Epithelial cell of esophagus (primary cell): ENCODE measurements at regions not wholly inside any gene's neighbourhood (a gene's known extent, or its start where the extent isn't known, plus 50 kb on each side); places are given as distances from the start of the nearest gene placed in this dataset.

Experiments used
- DNase-seq: peaks from one replicate; pipeline ENCODE4 v3.0.0; 2010; ENCODE audit warnings: low read depth
- H3K4me3 ChIP-seq: 2 replicates; pipeline ENCODE4 v1.5.1; 2011; ENCODE audit warnings: mild to moderate bottlenecking, low read length, control low read depth
- TF ChIP-seq, protein P1 (sequence below): IDR thresholded peaks from 2 replicates; pipeline ENCODE4 v1.5.1; 2011; ENCODE audit warnings: low read depth, mild to moderate bottlenecking, low read length, control low read depth, inconsistent platforms; ENCODE audit not compliant: insufficient read depth; ENCODE audit errors: missing control alignments

- no peak for DNase-seq
Measured at GRCh38 chr2:191476901-191477300, 201.0 kb upstream of the NABP1 start.

DNA sequence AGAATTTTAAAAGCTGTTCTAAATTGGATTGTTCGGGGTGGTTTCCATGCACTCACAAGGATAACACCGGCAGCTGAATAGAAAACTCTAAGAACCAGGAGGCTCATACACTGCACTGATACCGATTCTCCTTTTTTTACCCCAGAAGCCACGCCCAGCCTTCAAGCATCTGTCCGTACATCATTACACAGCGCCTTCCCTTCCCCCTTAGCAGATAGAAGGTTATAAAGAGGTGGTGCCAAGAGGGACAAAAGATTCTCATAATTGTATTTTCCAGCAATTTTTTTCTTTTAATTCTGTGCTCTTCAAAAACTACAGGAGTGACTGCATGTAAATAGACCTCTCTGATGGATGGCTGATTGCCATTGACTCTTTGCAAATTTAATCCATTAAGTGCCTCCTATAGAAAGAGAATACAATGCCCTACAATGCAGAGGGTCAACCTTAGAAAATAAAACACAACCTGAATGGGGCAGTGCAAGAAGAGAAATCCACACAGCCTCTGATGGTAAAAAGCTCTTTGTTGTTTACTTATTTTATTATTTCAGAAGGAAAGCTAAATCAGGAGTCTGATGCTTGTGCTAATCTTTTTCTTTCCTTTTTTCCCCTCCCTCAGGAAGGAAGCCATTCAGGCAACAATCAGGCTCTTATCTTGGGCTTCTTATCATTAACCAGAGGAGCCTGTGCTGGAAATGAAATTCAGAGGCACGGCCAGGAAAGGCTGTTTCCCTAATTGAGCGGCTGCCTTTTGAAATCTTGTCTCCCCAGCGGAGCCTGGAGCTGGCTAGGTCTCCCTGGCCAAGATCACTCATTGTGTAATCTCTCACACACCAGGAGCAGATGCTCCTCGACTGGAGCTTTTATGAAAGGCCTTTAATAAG is 198.9 kb upstream of the NABP1 start:
- DNase-seq = no peak
- H3K4me3 ChIP-seq = no peak overlapping the region
- TF ChIP-seq, protein P1, sequence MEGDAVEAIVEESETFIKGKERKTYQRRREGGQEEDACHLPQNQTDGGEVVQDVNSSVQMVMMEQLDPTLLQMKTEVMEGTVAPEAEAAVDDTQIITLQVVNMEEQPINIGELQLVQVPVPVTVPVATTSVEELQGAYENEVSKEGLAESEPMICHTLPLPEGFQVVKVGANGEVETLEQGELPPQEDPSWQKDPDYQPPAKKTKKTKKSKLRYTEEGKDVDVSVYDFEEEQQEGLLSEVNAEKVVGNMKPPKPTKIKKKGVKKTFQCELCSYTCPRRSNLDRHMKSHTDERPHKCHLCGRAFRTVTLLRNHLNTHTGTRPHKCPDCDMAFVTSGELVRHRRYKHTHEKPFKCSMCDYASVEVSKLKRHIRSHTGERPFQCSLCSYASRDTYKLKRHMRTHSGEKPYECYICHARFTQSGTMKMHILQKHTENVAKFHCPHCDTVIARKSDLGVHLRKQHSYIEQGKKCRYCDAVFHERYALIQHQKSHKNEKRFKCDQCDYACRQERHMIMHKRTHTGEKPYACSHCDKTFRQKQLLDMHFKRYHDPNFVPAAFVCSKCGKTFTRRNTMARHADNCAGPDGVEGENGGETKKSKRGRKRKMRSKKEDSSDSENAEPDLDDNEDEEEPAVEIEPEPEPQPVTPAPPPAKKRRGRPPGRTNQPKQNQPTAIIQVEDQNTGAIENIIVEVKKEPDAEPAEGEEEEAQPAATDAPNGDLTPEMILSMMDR = no peak

More at GRCh38 chr2:191476901-191477300, 201.0 kb upstream of the NABP1 start:
- TF ChIP-seq, protein P1 = no peak
- H3K4me3 ChIP-seq = no peak overlapping the region

- no peak for DNase-seq
- H3K4me3 ChIP-seq = no peak overlapping the region
- TF ChIP-seq, protein P1 = no peak
Measured at GRCh38 chr2:191479680-191480023, 198.3 kb upstream of the NABP1 start.

DNA sequence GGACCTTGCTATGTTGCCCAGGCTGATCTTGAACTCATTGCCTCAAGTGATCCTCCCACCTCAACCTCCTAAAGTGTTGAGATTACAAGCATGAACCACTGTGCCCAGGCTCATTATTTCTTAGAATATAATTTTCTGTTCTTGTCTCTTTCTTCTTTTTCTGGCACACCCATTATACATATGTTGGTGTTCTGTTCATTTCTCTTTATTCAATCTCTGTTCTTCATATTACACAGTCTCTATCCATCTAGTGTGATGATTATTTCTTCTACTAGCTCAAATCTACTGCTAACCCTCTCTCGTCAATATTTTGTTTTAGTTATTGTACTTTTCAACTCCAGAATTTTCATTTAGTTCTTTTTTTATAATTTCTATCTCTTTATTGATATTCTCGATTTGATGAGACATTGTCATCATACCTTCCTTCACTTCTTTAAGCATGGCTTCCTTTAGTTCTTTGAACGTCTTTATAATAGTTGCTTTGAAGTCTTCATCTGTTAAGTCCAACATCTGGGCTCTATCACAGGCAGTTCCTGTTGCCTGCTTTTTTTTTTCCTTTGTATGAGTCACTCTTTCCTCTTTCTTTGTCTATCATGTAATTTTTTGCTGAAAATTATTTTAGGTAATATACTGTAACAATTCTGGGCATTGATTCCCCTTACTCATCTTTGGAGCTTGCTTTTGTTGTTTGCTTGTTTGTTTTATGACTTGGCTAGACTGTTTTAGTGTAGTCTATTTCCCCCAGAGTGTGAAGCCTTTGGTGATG is 196.4 kb upstream of the NABP1 start:
- TF ChIP-seq, protein P1 = no peak
- H3K4me3 ChIP-seq = no peak overlapping the region
- no peak for DNase-seq

- no peak overlapping the region for H3K4me3 ChIP-seq
- DNase-seq = no peak
- TF ChIP-seq, protein P1 = no peak
Measured at GRCh38 chr2:191483117-191483516, 194.8 kb upstream of the NABP1 start.

DNA sequence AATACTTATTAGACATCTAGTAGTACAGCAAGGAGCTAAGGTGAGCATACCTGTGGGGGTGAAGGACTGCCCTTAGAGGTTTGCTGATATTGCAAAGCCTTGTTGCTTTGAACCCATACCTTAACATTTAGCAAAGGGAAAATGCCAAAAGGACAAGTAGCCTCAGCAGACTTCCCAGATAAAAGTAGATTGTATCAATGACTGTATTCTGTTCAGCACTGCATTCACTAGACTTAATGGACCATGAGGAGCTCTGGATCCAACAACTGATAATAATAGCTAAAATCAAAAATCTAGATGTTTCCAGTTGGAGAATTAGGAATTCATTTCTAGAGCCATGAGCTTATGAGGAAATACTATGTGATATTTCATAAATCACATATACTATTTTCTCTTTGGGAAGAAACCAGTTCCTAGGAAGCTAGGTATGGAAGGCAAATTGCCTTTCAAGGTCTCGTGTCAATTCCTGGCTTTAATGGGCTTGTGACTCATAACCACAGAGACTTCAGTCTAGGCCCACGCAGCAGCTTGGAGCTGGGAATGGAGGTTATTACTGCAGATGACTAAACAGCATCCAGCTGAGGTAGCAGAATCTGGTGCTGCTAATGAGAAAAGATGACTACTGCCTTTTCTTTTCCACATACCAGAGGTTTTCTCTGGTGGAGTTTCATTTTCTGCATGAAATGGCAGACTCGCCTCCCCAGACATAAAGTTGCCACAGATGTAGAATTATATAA is 191.2 kb upstream of the NABP1 start:
- peak; percentile 96 for DNase-seq
- TF ChIP-seq, protein P1 = no peak
- H3K4me3 ChIP-seq = no peak overlapping the region
